Osteocyte (in vitro differentiated cells): ENCODE measurements at regions not wholly inside any gene's neighbourhood (a gene's known extent, or its start where the extent isn't known, plus 50 kb on each side); places are given as distances from the start of the nearest gene placed in this dataset.

ENCODE experiments used
- DNase-seq: peaks from one replicate; pipeline ENCODE4 v3.0.0; 2021; ENCODE audit warnings: mixed read lengths; ENCODE audit not compliant: unreplicated experiment; ENCODE audit errors: extremely low spot score
- H3K27ac Mint-ChIP-seq: one replicate; pipeline ENCODE4 v1.8.0; 2021; ENCODE audit warnings: mild to moderate bottlenecking, mixed read lengths; ENCODE audit not compliant: unreplicated experiment
- H3K27me3 Mint-ChIP-seq: one replicate; pipeline ENCODE4 v1.8.0; 2021; ENCODE audit warnings: mixed read lengths; ENCODE audit not compliant: unreplicated experiment
- H3K36me3 Mint-ChIP-seq: one replicate; pipeline ENCODE4 v1.8.0; 2021; ENCODE audit warnings: mixed read lengths; ENCODE audit not compliant: unreplicated experiment
- H3K4me1 Mint-ChIP-seq: one replicate; pipeline ENCODE4 v1.8.0; 2021; ENCODE audit warnings: mixed read lengths; ENCODE audit not compliant: unreplicated experiment
- H3K4me3 Mint-ChIP-seq: one replicate; pipeline ENCODE4 v1.8.0; 2021; ENCODE audit warnings: mild to moderate bottlenecking, moderate library complexity, mixed read lengths; ENCODE audit not compliant: unreplicated experiment
- H3K9me3 Mint-ChIP-seq: one replicate; pipeline ENCODE4 v1.8.0; 2021; ENCODE audit warnings: mixed read lengths; ENCODE audit not compliant: unreplicated experiment
- CTCF ChIP-seq: fragments of 200-600 bp; sonication (generic); IDR thresholded peaks from 2 replicates; pipeline ENCODE4 v1.5.0; 2021; ENCODE audit warnings: antibody characterized with exemption, mild to moderate bottlenecking, moderate library complexity

GRCh38 chr9:129283291-129283691 lies 105.2 kb upstream of the IER5L start:
- Mint-ChIP-seq H3K4me3 (no peak overlapping the region), H3K4me1 (peaks cover 15% of the 10 kb centered on the region), H3K27me3 (no peaks in the 10 kb centered on the region), H3K36me3 (no peaks in the 10 kb centered on the region), H3K9me3 (no peaks in the 10 kb centered on the region), H3K27ac (no peak overlapping the region)
- TF ChIP-seq CTCF = no peak
- peak; percentile 51 for DNase-seq

- Mint-ChIP-seq H3K27me3 (no peaks in the 10 kb centered on the region), H3K9me3 (no peaks in the 10 kb centered on the region), H3K36me3 (no peaks in the 10 kb centered on the region), H3K4me1 (peaks cover 19% of the 10 kb centered on the region), H3K4me3 (no peak overlapping the region), H3K27ac (no peak overlapping the region)
- TF ChIP-seq CTCF = no peak
- peak; percentile 75 for DNase-seq
These were observed 104.7 kb upstream of the IER5L start for GRCh38 chr9:129282731-129283211.

GRCh38 chr9:129282272-129282671 lies 104.2 kb upstream of the IER5L start:
- H3K36me3 Mint-ChIP-seq = no peaks in the 10 kb centered on the region
- no peak overlapping the region for H3K4me3 Mint-ChIP-seq
- peak; percentile 71 for DNase-seq
- H3K27ac Mint-ChIP-seq = no peak overlapping the region
- H3K27me3 Mint-ChIP-seq = no peaks in the 10 kb centered on the region
- no peaks in the 10 kb centered on the region for H3K9me3 Mint-ChIP-seq
- no peak for TF ChIP-seq CTCF
- H3K4me1 Mint-ChIP-seq = peaks cover 17% of the 10 kb centered on the region

GRCh38 chr9:129281506-129282145 lies 103.6 kb upstream of the IER5L start:
- Mint-ChIP-seq H3K4me3 (no peak overlapping the region), H3K36me3 (no peaks in the 10 kb centered on the region), H3K4me1 (peaks cover 21% of the 10 kb centered on the region), H3K27ac (no peak overlapping the region), H3K9me3 (no peaks in the 10 kb centered on the region), H3K27me3 (no peaks in the 10 kb centered on the region)
- no peak for TF ChIP-seq CTCF
- peak; percentile 83 for DNase-seq

GRCh38 chr9:129280623-129281271 lies 102.7 kb upstream of the IER5L start:
- no peak overlapping the region for H3K4me3 Mint-ChIP-seq
- H3K27ac Mint-ChIP-seq = no peak overlapping the region
- no peaks in the 10 kb centered on the region for H3K27me3 Mint-ChIP-seq
- DNase-seq = peak; percentile 77
- peaks cover 25% of the 10 kb centered on the region for H3K4me1 Mint-ChIP-seq
- no peaks in the 10 kb centered on the region for H3K36me3 Mint-ChIP-seq
- no peak for TF ChIP-seq CTCF
- H3K9me3 Mint-ChIP-seq = no peaks in the 10 kb centered on the region
